ENCODE measurements at regions not wholly inside any gene's neighbourhood (a gene's known extent, or its start where the extent isn't known, plus 50 kb on each side); places are given as distances from the start of the nearest gene placed in this dataset.

DNA sequence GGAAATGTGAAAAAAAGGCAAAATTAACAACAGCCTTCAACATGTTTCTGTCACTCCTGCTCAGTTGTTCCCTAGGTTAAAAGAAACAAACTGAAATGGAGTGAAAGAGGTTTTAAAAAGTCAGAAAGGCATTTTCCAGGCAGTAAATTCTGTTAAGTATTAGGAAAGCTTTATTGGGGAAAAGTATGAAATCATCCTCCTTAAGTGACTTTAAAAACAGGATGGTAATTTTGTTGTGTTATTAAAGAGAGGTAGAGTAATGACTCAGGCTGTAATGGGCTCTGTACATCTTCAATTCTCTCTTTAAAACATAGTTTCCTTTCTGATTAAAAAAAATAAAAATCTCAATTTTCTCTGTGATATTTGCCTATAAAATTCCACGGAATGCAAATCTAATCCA, 81.1 kb downstream of the OTOL1 start:
- WGBS, 2 donors, result 51 to 57% methylated on average over 1 of the region's 1 CpG
- Histone ChIP-seq H3K36me3 (replicated peaks in 1 of 2; ENCODE audit: insufficient read depth in 1 of 2, low read depth in 2 of 2) (no peaks in the 10 kb centered on the region), H3K4me3 (no peak overlapping the region), H3K27ac (no peak overlapping the region), H3K4me1 (no peaks in the 10 kb centered on the region), H3K9me3 (no peaks in the 10 kb centered on the region), H3K27me3 (no peaks in the 10 kb centered on the region)
- TF ChIP-seq POLR2A (IDR thresholded peaks at IDR 0.05), result no peak
- TF ChIP-seq, protein P1, sequence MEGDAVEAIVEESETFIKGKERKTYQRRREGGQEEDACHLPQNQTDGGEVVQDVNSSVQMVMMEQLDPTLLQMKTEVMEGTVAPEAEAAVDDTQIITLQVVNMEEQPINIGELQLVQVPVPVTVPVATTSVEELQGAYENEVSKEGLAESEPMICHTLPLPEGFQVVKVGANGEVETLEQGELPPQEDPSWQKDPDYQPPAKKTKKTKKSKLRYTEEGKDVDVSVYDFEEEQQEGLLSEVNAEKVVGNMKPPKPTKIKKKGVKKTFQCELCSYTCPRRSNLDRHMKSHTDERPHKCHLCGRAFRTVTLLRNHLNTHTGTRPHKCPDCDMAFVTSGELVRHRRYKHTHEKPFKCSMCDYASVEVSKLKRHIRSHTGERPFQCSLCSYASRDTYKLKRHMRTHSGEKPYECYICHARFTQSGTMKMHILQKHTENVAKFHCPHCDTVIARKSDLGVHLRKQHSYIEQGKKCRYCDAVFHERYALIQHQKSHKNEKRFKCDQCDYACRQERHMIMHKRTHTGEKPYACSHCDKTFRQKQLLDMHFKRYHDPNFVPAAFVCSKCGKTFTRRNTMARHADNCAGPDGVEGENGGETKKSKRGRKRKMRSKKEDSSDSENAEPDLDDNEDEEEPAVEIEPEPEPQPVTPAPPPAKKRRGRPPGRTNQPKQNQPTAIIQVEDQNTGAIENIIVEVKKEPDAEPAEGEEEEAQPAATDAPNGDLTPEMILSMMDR (IDR thresholded peaks at IDR 0.05), result no peak
- intact Hi-C loops (cut with DNase I), result no loop called here
- DNase-seq (no peak), ATAC-seq (no peak)

DNA sequence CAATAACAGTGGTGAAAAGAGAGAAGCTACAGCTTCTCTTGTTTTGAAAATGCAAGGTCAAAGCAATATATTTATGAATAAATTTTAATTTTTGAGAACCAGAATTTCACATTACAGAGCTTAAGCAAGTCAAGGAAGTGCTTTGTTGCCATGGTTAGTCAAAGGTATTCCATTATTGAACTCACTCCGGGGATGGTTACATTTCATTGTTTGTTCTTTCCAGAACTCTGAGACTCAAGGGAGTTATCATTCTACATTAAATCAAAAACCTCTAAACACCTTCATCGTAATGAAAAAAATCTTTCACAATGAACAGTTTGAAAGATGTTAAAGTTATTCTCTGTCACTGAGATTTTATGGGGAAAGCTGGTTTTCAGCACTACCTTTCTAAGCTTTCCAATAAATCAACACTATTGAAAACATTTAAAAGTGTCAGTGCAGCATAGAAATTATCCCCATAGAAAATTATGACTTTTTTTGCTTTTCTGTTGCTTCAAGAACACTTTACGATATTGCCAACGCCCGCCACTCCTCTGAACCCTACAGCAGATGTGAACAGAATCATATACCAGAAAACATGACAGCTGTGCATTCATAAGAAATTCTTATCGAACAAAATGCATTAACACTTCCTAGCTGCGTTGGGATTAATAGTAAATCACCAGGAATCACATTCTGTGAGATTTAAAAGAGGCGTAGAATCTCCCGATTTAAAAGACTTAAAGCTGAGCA, 83.0 kb downstream of the OTOL1 start:
- ATAC-seq (no peak), DNase-seq (no peak)
- Histone ChIP-seq H3K9me3 (no peaks in the 10 kb centered on the region), H3K4me3 (no peak overlapping the region), H3K4me1 (no peaks in the 10 kb centered on the region), H3K36me3 (replicated peaks in 1 of 2; ENCODE audit: insufficient read depth in 1 of 2, low read depth in 2 of 2) (no peaks in the 10 kb centered on the region), H3K27ac (no peak overlapping the region), H3K27me3 (no peaks in the 10 kb centered on the region)
- intact Hi-C loops (cut with DNase I), result no loop called here
- no peak for TF ChIP-seq POLR2A (IDR thresholded peaks at IDR 0.05)
- TF ChIP-seq, protein P1 (IDR thresholded peaks at IDR 0.05), result no peak
- WGBS, 2 donors, result 63 to 65% methylated on average over 9 of the region's 9 CpGs

DNA sequence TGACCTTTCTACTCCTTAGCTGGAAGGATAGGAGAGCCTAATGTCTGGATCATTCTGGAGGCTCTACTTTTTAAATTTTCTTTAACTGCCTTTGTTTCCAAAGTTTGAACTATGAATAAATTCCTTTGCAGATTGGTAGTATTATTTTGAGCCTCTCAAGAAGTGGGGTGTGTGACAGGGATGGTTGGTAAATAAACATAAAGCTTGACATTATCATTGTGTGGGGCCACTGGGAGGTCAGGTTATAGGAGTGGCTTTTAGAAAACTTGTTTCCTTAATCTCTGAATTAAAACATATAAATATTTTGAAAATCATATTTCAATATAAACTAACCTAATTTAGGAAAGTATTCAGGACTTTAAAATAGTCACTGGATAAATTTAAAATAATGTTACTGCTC, 89.3 kb downstream of the OTOL1 start:
- no peaks in the 10 kb centered on the region for H3K36me3 ChIP-seq (replicated peaks in 1 of 2; ENCODE audit: insufficient read depth in 1 of 2, low read depth in 2 of 2)
- ATAC-seq (no peak), DNase-seq (no peak)
- H3K9me3 ChIP-seq, result no peaks in the 10 kb centered on the region
- H3K27me3 ChIP-seq, result no peaks in the 10 kb centered on the region
- no peaks in the 10 kb centered on the region for H3K4me1 ChIP-seq
- no peak for TF ChIP-seq POLR2A (IDR thresholded peaks at IDR 0.05)
- no peak overlapping the region for H3K27ac ChIP-seq
- no peak overlapping the region for H3K4me3 ChIP-seq
- intact Hi-C loops (cut with DNase I), result no loop called here

DNA sequence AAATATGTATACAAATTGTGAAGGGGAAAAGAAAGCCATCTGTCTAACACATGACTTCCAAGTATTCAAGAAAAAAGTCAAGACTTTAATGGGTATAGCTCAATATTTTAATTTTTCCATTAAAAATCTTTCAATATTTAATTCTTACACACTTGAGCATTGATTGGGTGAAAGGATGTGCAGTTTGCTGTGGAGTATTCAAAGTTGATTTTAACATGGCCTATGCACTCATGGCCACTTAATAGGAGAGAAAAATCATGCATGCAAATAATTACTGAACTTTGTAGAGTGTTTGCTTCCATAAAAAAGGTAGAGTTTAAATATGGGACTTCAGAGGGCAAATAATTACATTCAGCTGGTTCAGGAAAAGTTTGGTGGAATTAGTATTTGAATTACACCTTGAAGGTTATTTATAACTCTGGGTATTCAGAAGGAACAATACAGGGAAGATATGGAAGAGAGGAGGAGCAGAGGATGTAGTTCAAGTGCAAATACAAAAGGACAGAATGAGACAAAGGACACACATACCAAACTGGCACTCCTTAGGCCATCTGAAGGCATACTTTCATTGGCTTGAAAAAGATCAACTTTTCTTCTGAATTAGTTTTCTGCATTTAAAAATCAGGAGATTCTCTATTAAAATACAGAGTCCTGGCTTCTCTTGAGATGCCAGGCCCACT, 90.1 kb downstream of the OTOL1 start:
- no peaks in the 10 kb centered on the region for H3K27me3 ChIP-seq
- TF ChIP-seq, protein P1 (IDR thresholded peaks at IDR 0.05), result no peak
- TF ChIP-seq POLR2A (IDR thresholded peaks at IDR 0.05), result no peak
- ATAC-seq, result no peak

DNA sequence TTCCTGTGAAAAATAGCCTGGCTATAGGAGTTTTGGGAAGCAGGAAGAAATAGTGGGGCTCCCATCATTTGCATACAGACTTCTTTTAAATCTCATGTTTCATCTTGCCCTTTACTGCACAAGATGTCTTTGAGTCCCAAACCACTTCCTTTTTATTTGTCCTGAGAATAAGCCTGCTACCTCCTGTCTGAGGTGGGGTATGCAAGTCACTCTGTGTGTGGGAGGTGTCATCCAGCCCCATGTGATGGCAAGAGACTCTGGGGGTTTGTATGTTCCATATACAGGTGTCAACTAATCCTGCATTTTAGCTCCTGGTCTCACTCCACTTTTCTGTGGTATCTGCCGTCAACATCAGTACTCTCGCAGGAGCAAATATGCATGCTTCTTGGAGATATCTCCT, 102.0 kb downstream of the OTOL1 start:
- intact Hi-C loops (cut with DNase I), result no loop called here
- H3K4me1 ChIP-seq, result no peaks in the 10 kb centered on the region
- DNase-seq (no peak), ATAC-seq (no peak)
- TF ChIP-seq POLR2A (IDR thresholded peaks at IDR 0.05), result no peak
- TF ChIP-seq, protein P1 (IDR thresholded peaks at IDR 0.05), result no peak
- no peaks in the 10 kb centered on the region for H3K36me3 ChIP-seq (replicated peaks in 1 of 2; ENCODE audit: insufficient read depth in 1 of 2, low read depth in 2 of 2)
- no peaks in the 10 kb centered on the region for H3K27me3 ChIP-seq
- WGBS, 2 donors, result 75 to 80% methylated on average over 2 of the region's 2 CpGs
- H3K27ac ChIP-seq, result no peak overlapping the region
- H3K9me3 ChIP-seq, result no peaks in the 10 kb centered on the region
- H3K4me3 ChIP-seq, result no peak overlapping the region

More for the DNA sequence above, 90.1 kb downstream of the OTOL1 start:
- Histone ChIP-seq H3K4me1 (no peaks in the 10 kb centered on the region), H3K36me3 (replicated peaks in 1 of 2; ENCODE audit: insufficient read depth in 1 of 2, low read depth in 2 of 2) (no peaks in the 10 kb centered on the region), H3K9me3 (no peaks in the 10 kb centered on the region), H3K27ac (no peak overlapping the region), H3K4me3 (no peak overlapping the region)
- intact Hi-C loops (cut with DNase I), result no loop called here
- no peak for DNase-seq

Data from body of pancreas (tissue), 4 donors.